ENCODE measurements at regions not wholly inside any gene's neighbourhood (a gene's known extent, or its start where the extent isn't known, plus 50 kb on each side); places are given as distances from the start of the nearest gene placed in this dataset.

DNA sequence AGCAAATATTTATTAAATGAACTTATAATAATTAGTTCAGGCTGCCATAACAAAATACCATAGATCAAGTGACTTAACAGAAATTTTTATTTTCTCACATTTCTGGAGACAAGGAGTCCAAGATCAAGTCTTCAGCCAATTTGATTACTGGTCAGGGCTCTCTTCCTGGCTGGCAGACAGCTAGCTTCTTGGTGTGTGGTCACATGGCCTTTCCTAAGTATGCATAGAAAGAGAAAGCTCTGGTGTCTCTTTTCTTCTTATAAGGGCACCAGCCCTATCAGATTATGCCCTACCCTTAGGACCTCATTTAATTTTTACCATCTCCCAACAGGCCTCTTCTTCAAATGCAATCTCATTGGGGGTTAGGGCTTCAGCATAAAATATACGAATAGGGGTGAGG is 438.5 kb upstream of the INTU start:
- Histone ChIP-seq H4K20me1 (ENCODE audit: insufficient read depth, low read length) (no peaks in the 10 kb centered on the region), H3K79me2 (ENCODE audit: insufficient read depth, low read length) (no peaks in the 10 kb centered on the region), H3K36me3 (ENCODE audit: insufficient read depth, low read length) (no peaks in the 10 kb centered on the region), H3K27me3 (ENCODE audit: insufficient read depth, low read length) (no peaks in the 10 kb centered on the region), H3K4me1 (ENCODE audit: insufficient read depth, low read length) (no peaks in the 10 kb centered on the region), H2AFZ (ENCODE audit: low read depth, low read length) (no peak overlapping the region), H3K27ac (ENCODE audit: low read depth, low read length) (no peak overlapping the region), H3K4me3 (ENCODE audit: insufficient read depth, low read depth, low read length) (no peak overlapping the region), H3K4me2 (ENCODE audit: low read length) (no peak overlapping the region), H3K9ac (ENCODE audit: low read length) (no peak overlapping the region), H3K9me3 (ENCODE audit: insufficient read depth, low read depth, low read length) (no peaks in the 10 kb centered on the region)
- no peaks in the 10 kb centered on the region for H3K4me1 Mint-ChIP-seq (ENCODE audit: low read depth, unreplicated experiment)
- H3K4me3 Mint-ChIP-seq (ENCODE audit: unreplicated experiment) = no peak overlapping the region
- no peaks in the 10 kb centered on the region for H3K36me3 Mint-ChIP-seq (ENCODE audit: low read depth, unreplicated experiment)
- no peak for TF ChIP-seq EZH2 (IDR thresholded peaks at IDR 0.05; ENCODE audit: insufficient read depth, low read length)
- TF ChIP-seq, protein P1, sequence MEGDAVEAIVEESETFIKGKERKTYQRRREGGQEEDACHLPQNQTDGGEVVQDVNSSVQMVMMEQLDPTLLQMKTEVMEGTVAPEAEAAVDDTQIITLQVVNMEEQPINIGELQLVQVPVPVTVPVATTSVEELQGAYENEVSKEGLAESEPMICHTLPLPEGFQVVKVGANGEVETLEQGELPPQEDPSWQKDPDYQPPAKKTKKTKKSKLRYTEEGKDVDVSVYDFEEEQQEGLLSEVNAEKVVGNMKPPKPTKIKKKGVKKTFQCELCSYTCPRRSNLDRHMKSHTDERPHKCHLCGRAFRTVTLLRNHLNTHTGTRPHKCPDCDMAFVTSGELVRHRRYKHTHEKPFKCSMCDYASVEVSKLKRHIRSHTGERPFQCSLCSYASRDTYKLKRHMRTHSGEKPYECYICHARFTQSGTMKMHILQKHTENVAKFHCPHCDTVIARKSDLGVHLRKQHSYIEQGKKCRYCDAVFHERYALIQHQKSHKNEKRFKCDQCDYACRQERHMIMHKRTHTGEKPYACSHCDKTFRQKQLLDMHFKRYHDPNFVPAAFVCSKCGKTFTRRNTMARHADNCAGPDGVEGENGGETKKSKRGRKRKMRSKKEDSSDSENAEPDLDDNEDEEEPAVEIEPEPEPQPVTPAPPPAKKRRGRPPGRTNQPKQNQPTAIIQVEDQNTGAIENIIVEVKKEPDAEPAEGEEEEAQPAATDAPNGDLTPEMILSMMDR (IDR thresholded peaks at IDR 0.05; ENCODE audit: insufficient read depth, low read depth, low read length) = no peak
- no peak for FAIRE-seq
- H3K27ac Mint-ChIP-seq (ENCODE audit: unreplicated experiment) = no peak overlapping the region
- no peaks in the 10 kb centered on the region for H3K9me3 Mint-ChIP-seq (ENCODE audit: unreplicated experiment)
- no peaks in the 10 kb centered on the region for H3K27me3 Mint-ChIP-seq (ENCODE audit: low read depth, unreplicated experiment)
- DNase-seq (ENCODE audit: low read depth) = no peak

DNA sequence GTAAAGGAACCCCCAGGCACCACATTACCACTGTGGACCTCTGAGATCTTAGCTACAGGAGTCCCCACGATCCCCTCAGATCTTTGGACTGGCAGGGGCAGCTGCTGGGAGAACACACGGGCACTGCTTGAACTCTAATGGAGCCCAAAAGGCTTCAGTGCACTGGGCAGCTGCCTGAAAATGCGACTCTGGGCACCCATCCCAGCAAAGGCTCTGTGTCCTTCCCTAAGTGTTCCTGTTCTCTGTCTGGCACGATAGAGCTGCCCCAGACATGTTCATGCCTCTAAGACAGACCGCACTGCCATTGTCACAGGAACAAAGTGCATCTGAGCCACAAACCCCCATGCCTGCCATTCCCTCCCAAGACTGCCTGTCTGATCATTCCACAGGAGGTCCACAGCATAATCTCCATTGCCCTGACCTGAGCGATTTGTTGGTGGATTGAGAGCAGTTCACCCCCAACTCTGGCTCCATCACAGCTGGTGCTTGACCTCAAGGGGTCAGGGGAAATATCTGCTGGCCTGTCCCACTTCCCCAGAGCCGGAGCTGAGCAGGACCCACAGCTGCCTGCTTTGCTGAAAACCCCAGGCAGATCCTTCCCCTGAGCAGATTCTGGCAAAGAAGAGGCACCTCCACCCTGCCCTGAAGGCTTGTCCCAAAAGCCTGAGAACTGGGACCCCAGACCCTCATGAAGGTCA is 436.0 kb upstream of the INTU start:
- no peaks in the 10 kb centered on the region for H3K9me3 ChIP-seq (ENCODE audit: insufficient read depth, low read depth, low read length)
- H3K4me3 Mint-ChIP-seq (ENCODE audit: unreplicated experiment) = no peak overlapping the region

More for the DNA sequence above, 436.0 kb upstream of the INTU start:
- H3K36me3 ChIP-seq (ENCODE audit: insufficient read depth, low read length) = no peaks in the 10 kb centered on the region
- Mint-ChIP-seq H3K27me3 (ENCODE audit: low read depth, unreplicated experiment) (no peaks in the 10 kb centered on the region), H3K4me1 (ENCODE audit: low read depth, unreplicated experiment) (no peaks in the 10 kb centered on the region), H3K9me3 (ENCODE audit: unreplicated experiment) (no peaks in the 10 kb centered on the region), H3K36me3 (ENCODE audit: low read depth, unreplicated experiment) (no peaks in the 10 kb centered on the region), H3K27ac (ENCODE audit: unreplicated experiment) (no peak overlapping the region)
- H3K79me2 ChIP-seq (ENCODE audit: insufficient read depth, low read length) = no peaks in the 10 kb centered on the region
- H3K4me3 ChIP-seq (ENCODE audit: insufficient read depth, low read depth, low read length) = no peak overlapping the region
- no peak overlapping the region for H3K27ac ChIP-seq (ENCODE audit: low read depth, low read length)
- no peak overlapping the region for H3K9ac ChIP-seq (ENCODE audit: low read length)
- DNase-seq (ENCODE audit: low read depth) = no peak
- H3K27me3 ChIP-seq (ENCODE audit: insufficient read depth, low read length) = no peaks in the 10 kb centered on the region
- TF ChIP-seq EZH2 (IDR thresholded peaks at IDR 0.05; ENCODE audit: insufficient read depth, low read length) = no peak
- TF ChIP-seq, protein P1 (IDR thresholded peaks at IDR 0.05; ENCODE audit: insufficient read depth, low read depth, low read length) = no peak
- H4K20me1 ChIP-seq (ENCODE audit: insufficient read depth, low read length) = no peaks in the 10 kb centered on the region
- H2AFZ ChIP-seq (ENCODE audit: low read depth, low read length) = no peak overlapping the region
- FAIRE-seq = no peak
- no peaks in the 10 kb centered on the region for H3K4me1 ChIP-seq (ENCODE audit: insufficient read depth, low read length)
- H3K4me2 ChIP-seq (ENCODE audit: low read length) = no peak overlapping the region
